MM.1S (cell line): ENCODE measurements at regions not wholly inside any gene's neighbourhood (a gene's known extent, or its start where the extent isn't known, plus 50 kb on each side); places are given as distances from the start of the nearest gene placed in this dataset.

Source experiments
- CTCF ChIP-seq: fragments of 300-600 bp; sonication (generic); IDR thresholded peaks from 2 replicates; pipeline ENCODE4 v1.5.1; 2016; ENCODE audit warnings: antibody characterized with exemption, low read length, mixed read lengths
- EZH2 ChIP-seq: fragments of 300-600 bp; sonication (generic); optimal IDR thresholded peaks from 2 replicates; pipeline ENCODE3; 2017; ENCODE audit warnings: low read depth, mild to moderate bottlenecking, antibody characterized with exemption, low read length, mixed read lengths
- EZH2phosphoT487 ChIP-seq: fragments of 300-600 bp; sonication (generic); IDR thresholded peaks from 2 replicates; pipeline ENCODE4 v1.6.1; 2018; ENCODE audit warnings: antibody characterized with exemption, low read length

- TF ChIP-seq CTCF (no peak), EZH2phosphoT487 (no peak), EZH2 (no peak)
Observed at GRCh38 chrX:98605941-98606340, 1722.2 kb downstream of the RPA4 start.
